Neural cell (in vitro differentiated cells): ENCODE measurements at regions not wholly inside any gene's neighbourhood (a gene's known extent, or its start where the extent isn't known, plus 50 kb on each side); places are given as distances from the start of the nearest gene placed in this dataset.

Experiments used
- EZH2 ChIP-seq: fragments of 200-600, 300-800 bp; shearing (Covaris generic), sonication (generic); IDR thresholded peaks from 2 replicates; pipeline ENCODE4 v1.6.1; 2014; ENCODE audit warnings: antibody characterized with exemption, low read length, borderline replicate concordance, mild to moderate bottlenecking; ENCODE audit not compliant: insufficient read depth, poor library complexity, severe bottlenecking
- RAD21 ChIP-seq: fragments of 450-650 bp; conservative IDR thresholded peaks from 2 replicates; pipeline ENCODE4 v1.6.1; 2014; ENCODE audit warnings: antibody characterized with exemption, mild to moderate bottlenecking, moderate library complexity
- TAF1 ChIP-seq: IDR thresholded peaks from 2 replicates; pipeline ENCODE4 v1.6.1; 2012; ENCODE audit warnings: low read depth
- TF ChIP-seq, protein P1 (sequence below): fragments of 450-650 bp; IDR thresholded peaks from 2 replicates; pipeline ENCODE4 v1.5.1; 2014; ENCODE audit warnings: antibody characterized with exemption, mild to moderate bottlenecking, moderate library complexity; ENCODE audit not compliant: poor library complexity, severe bottlenecking

DNA sequence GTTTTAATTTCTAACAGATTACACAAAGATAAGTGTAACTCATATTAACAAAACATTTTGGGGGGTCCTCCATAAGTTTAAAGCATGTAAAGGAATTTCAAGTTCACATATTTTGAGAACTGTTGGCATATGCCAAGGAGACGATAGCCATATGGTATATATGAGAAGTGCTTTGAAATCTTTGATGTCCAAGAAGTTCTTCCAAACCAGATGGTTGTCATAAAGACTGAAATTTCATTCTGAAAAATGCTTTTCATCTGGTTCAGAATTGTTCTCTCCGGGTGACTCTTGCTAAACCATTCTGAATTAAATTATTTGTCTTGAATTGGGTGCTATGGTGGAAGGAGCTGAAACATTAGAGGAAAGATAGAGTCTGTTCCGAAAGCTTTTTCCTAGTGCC lies 513.0 kb upstream of the AKR1E2 start:
- TF ChIP-seq, protein P1, sequence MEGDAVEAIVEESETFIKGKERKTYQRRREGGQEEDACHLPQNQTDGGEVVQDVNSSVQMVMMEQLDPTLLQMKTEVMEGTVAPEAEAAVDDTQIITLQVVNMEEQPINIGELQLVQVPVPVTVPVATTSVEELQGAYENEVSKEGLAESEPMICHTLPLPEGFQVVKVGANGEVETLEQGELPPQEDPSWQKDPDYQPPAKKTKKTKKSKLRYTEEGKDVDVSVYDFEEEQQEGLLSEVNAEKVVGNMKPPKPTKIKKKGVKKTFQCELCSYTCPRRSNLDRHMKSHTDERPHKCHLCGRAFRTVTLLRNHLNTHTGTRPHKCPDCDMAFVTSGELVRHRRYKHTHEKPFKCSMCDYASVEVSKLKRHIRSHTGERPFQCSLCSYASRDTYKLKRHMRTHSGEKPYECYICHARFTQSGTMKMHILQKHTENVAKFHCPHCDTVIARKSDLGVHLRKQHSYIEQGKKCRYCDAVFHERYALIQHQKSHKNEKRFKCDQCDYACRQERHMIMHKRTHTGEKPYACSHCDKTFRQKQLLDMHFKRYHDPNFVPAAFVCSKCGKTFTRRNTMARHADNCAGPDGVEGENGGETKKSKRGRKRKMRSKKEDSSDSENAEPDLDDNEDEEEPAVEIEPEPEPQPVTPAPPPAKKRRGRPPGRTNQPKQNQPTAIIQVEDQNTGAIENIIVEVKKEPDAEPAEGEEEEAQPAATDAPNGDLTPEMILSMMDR: no peak
- TF ChIP-seq EZH2 (no peak), TAF1 (no peak), RAD21 (no peak)
